ENCODE measurements at regions not wholly inside any gene's neighbourhood (a gene's known extent, or its start where the extent isn't known, plus 50 kb on each side); places are given as distances from the start of the nearest gene placed in this dataset.
"Not testable (repeated sequence)": the region's sequence is repeated elsewhere in the genome, so short reads cannot be mapped to it uniquely, and the experiment has no call there.

DNA sequence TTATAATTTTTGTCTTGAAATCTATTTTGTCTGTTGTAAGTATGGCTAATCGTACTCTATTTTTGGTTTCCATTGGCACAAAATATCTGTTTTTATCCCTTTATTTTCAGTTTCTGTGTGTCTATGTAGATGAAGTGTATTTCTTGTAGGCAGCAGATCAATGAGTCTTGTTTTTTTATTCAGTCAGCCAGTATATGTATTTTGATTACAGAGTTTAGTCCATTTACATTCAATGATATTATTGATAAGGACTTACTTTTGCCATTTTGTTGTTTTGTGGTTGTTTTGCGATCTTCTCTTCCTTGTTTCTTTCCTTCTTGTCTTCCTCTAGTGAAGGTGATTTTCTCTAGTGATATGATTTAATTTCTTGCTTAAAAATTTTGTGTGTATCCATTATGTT is 336.3 kb upstream of the SPRY2 start:
- CTCF ChIA-PET: no interaction called here
- POLR2A ChIA-PET: no interaction called here
- H3K4me3 ChIP-seq (ENCODE audit: low read depth, low read length): no peak overlapping the region
- TF ChIP-seq, protein P1, sequence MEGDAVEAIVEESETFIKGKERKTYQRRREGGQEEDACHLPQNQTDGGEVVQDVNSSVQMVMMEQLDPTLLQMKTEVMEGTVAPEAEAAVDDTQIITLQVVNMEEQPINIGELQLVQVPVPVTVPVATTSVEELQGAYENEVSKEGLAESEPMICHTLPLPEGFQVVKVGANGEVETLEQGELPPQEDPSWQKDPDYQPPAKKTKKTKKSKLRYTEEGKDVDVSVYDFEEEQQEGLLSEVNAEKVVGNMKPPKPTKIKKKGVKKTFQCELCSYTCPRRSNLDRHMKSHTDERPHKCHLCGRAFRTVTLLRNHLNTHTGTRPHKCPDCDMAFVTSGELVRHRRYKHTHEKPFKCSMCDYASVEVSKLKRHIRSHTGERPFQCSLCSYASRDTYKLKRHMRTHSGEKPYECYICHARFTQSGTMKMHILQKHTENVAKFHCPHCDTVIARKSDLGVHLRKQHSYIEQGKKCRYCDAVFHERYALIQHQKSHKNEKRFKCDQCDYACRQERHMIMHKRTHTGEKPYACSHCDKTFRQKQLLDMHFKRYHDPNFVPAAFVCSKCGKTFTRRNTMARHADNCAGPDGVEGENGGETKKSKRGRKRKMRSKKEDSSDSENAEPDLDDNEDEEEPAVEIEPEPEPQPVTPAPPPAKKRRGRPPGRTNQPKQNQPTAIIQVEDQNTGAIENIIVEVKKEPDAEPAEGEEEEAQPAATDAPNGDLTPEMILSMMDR (IDR thresholded peaks at IDR 0.05; ENCODE audit: insufficient read depth, low read length, missing control alignments): no peak
- no peak for DNase-seq (ENCODE audit: low read depth, low spot score)

DNA sequence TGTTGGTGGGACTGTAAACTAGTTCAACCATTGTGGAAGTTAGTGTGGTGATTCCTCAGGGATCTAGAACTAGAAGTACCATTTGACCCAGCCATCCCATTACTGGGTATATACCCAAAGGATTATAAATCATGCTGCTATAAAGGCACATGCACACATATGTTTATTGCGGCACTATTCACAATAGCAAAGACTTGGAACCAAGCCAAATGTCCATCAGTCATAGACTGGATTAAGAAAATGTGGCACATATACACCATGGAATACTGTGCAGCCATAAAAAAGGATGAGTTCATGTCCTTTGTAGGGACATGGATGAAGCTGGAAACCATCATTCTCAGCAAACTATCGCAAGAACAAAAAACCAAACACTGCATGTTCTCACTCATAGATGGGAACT is 334.5 kb upstream of the SPRY2 start:
- DNase-seq (ENCODE audit: low read depth, low spot score); CTCF ChIA-PET; POLR2A ChIA-PET; H3K4me3 ChIP-seq (ENCODE audit: low read depth, low read length): not testable (repeated sequence)

DNA sequence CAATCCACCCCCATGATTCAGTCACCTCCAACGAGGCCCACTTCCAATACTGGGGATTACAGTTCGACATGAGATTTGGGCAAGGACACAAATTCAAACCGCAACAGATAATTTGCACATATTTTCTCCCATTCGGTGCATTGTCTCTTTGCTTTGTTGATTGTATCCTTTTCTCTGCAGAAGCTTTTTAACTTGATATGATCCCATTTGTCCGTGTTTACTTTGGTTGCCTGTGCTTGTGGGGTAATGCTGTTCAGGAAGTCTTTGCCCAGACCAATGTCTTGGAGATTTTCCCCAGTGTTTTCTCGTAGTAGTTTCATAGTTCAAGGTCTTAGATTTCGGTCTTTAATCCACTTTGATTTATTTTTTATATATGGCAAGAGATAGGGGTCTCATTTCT is 330.8 kb upstream of the SPRY2 start:
- DNase-seq (ENCODE audit: low read depth, low spot score): no peak
- TF ChIP-seq, protein P1 (IDR thresholded peaks at IDR 0.05; ENCODE audit: insufficient read depth, low read length, missing control alignments): no peak
- ChIA-PET CTCF (no interaction called here), POLR2A (no interaction called here)
- no peak overlapping the region for H3K4me3 ChIP-seq (ENCODE audit: low read depth, low read length)

DNA sequence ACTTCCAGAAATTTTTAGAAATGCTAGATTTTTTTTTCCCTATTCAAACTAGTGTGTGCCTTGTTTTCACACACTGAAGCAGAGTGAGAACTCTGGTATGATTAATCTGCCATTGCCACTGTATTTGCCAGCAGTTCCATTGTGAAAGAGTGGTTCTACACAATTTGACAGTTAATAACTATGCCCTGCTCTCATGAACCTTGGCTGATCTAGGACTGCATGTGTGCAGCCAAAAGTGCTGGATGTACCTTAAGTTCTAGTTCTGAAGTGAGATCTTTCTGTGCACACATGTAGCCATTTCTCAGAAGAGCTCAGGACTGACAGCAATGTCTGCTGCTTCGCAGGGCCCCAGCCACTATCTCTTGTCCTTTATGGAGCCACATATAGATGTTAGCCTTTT is 328.2 kb upstream of the SPRY2 start:
- no peak for DNase-seq (ENCODE audit: low read depth, low spot score)
- ChIA-PET CTCF (no interaction called here), POLR2A (no interaction called here)
- TF ChIP-seq, protein P1 (IDR thresholded peaks at IDR 0.05; ENCODE audit: insufficient read depth, low read length, missing control alignments): no peak
- no peak overlapping the region for H3K4me3 ChIP-seq (ENCODE audit: low read depth, low read length)

DNA sequence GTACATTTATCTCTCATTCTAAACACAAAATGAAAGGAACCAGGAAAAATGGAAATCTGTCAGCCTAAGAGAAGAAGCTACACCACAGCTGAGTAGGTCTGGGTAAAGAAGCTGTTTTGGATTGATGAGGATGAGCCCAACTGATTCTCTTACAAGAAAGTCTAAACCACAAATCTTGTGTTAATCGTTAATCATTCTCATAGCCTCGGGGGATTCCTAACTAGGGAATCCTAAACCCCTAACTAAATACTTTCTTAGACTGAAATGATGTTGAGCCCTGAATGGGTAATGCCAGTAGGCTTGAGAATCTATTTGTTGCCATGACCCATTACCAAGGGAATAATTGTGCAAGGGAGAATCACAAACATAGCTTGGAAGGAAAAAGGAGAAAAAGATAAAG is 327.5 kb upstream of the SPRY2 start:
- ChIA-PET CTCF (no interaction called here), POLR2A (no interaction called here)
- no peak for DNase-seq (ENCODE audit: low read depth, low spot score)
- no peak overlapping the region for H3K4me3 ChIP-seq (ENCODE audit: low read depth, low read length)
- TF ChIP-seq, protein P1 (IDR thresholded peaks at IDR 0.05; ENCODE audit: insufficient read depth, low read length, missing control alignments): no peak

DNA sequence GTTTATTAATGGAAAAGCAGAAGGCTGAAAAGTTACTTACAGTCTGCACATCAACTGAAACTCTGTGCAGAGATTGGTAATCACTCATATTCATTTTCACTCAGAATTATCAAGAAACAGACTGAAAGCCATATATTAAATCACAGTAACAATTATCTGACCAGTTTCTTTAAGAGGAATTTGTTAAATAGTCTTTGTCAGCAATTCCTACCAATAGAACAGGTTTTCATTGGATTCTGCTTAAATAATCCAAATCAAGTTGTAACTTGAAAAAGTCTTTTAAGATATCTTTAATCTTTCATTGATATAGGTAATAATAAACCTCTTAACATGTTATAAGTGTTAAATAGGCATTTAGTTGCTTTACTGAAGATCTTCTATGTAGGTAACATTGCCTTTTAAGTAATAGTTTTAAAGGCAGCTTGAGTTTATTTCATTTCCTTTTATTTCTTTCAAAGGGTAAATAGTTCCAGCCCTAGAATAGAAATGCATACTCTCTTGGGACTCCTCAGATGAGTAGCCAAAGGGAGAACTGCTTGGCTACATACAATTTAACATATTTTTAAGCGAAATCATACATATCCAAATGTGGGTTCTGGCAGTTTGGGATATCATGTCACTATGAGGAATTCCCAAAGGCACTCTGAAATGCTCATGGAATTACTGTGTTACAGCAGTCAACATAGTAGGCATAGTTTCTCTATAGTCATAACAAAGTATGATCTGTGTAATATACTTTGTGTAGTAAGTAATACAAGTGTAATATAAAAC is 326.0 kb upstream of the SPRY2 start:
- ChIA-PET POLR2A (no interaction called here), CTCF (no interaction called here)
- TF ChIP-seq, protein P1 (IDR thresholded peaks at IDR 0.05; ENCODE audit: insufficient read depth, low read length, missing control alignments): no peak
- H3K4me3 ChIP-seq (ENCODE audit: low read depth, low read length): no peak overlapping the region
- no peak for DNase-seq (ENCODE audit: low read depth, low spot score)

DNA sequence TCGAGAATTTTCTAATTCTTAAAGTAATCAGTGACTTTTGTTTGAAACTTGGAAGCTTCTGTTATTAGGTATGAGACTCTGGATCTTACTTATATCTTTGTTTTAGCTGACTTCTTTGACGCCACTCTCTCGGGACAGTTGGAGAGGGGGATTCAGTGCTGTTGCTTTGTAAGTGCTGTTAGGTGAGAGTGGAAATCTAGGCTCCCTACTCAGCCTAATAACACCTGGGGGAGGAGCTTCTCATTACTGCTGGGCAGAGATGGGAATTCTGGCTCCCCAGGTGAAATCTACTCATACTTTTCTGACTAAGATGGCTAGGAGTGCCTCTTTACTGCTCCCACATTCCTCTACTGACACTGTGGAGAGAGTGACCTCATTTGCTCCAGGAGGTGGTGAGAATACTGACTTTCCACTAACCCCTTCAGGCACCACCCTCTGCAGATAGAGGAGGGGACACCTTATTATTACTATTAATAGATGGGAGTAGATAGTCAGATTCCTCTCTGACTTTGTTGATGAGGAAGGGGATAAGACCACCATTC is 324.9 kb upstream of the SPRY2 start:
- no peak for DNase-seq (ENCODE audit: low read depth, low spot score)
- TF ChIP-seq, protein P1 (IDR thresholded peaks at IDR 0.05; ENCODE audit: insufficient read depth, low read length, missing control alignments): no peak
- H3K4me3 ChIP-seq (ENCODE audit: low read depth, low read length): no peak overlapping the region
- ChIA-PET CTCF (no interaction called here), POLR2A (no interaction called here)
